Activated CD4-positive, alpha-beta T cell treated with anti-CD3 and anti-CD28 coated beads for 4 hours (primary cell): ENCODE measurements at regions not wholly inside any gene's neighbourhood (a gene's known extent, or its start where the extent isn't known, plus 50 kb on each side); places are given as distances from the start of the nearest gene placed in this dataset.
"Not testable (repeated sequence)": the region's sequence is repeated elsewhere in the genome, so short reads cannot be mapped to it uniquely, and the experiment has no call there.

Source experiments
- DNase-seq, 2 donors: peaks; one replicate each; pipeline ENCODE4 v3.0.0-alpha.2; 2020

DNA sequence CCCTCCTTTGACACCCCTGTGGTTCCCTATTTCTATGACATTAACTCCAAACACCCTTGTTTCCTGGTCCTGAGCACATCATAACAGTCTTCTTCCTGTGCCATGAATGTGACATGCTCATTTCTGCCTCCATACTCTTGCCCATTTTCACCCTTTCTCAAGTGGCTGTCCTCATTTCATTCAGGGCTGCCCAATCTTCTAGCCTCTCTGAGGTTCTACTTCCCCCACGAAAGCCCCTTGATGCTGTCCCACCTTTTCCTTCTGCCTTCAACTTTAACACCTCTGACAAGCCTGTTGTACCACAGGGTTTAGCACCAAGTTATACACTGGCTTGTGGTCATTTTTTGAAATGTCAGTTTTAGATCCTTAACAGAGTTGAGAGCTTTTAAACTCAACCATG, 136.2 kb upstream of the BOD1L1 start:
- DNase-seq = no peak

DNA sequence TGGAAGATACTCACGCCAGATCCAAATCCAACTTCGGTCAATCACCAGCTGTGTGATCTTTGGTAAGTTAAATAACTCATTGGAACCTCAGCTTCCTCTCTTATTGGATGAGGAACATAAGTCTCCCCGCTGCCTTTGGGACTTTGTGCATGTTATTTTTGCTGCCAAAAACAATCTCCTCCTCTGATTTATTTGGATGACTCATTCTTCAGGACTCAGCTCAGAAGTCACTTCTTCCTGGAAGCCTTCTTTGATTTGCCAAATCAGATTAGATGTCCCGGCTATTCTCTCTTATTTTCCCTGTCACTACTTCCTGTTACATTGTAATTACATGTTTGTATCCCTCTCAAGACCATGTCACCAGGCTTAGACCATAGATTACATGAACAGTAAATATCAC, 138.0 kb upstream of the BOD1L1 start:
- DNase-seq = no peak

DNA sequence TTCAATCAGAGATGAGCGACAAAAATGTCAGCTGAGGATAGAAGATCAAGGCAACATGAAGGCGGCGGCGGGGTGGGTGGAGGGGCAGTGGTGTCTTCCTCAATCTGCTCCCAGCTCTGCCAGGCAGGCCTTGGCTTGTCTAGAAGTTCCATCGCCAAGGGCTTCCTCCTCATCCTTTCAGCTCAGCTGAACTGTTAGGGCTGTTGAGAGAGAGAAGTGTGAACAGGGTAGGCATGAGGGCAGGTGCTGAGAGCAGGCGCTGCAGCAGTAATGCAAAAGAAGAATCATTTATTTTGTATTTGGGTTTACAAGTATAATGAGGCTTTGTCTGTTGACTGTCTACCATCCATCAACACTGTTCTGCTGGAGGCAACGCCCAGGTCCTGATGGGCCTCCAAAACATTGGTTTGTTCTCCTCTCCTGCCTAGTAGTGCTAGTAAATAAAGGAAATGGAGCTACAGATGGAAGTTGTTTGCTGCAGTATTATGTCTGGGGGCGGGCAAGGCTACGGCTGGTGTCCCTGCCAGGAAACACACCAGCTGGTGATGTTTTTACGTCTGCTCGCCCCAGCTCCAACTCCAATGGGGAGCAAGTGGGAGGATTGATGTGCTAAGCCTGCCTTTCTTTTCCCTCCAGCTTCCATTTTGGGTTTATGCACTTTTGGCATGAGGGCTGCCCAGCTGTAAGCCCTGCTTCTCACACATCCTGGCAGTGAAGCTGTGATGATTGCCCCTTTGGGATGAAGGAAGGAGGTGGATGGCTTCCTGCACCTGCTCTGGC, 139.4 kb upstream of the BOD1L1 start:
- no peak for DNase-seq

- DNase-seq = no peak
Observed at GRCh38 chr4:13777341-13777740, 149.8 kb upstream of the BOD1L1 start.

- no peak for DNase-seq
Observed at GRCh38 chr4:13778367-13778766, 150.8 kb upstream of the BOD1L1 start.

- no peak for DNase-seq
Observed at GRCh38 chr4:13782231-13782630, 154.7 kb upstream of the BOD1L1 start.

DNA sequence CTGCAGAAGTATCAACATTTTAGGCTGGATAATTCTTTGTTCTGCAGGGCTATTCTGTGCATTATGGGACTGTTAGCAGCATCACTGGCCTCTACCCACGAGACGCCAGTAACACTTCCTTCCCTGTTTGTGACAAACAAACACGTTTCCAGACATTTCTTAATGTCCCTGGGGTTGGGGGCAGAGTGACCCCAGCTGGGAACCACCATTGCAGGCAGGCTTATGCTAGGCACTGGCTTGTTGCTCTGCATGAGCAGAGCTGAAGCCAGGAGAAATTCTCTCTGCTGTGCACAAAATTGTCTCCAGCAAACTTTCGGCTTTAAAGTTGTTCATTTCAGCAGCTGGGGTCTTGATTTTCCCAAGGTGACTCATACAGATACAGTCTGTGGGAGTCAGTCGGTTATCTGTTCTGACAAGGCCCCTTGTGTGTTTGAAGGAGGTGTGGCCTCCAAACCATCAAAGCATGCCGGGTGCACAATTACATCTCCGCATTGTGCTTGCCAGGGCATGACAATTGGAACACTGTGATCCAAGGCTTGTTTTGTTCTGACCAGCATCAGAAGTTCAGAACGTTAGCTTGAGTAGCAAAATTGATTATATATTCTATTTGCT, 156.4 kb upstream of the BOD1L1 start:
- DNase-seq = no peak

DNA sequence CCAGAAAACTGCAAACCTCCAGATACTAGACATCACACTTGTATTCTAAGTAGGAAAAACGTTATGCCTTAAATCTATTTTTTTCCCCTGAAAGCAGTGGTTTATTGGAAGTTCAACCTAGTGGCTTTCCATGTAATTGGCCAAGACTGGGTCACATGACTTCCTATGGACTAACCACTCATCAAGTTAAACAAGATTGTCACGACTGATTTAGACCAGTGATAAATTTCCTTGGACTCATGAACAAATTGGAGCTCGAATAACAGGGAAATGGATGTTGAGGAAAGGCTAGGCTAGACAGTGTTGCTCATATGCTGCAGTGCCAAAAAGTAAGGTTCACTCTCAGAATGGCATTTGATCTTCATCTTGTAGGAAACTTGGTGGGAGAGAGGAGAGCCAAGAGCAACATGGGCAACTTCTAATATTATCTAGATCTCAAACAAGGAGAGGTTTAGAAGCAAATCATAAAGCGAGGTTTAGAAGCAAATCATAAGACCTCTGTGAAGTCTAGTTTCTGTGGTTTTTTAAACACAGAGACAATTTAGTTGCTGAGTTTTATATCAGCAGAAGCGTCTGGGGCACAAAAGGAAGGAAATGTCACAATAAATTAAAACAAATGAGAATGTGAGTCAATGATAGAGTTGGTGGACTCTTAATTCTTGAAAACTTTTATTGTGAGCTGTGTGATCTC, 165.6 kb upstream of the BOD1L1 start:
- DNase-seq = no peak

DNA sequence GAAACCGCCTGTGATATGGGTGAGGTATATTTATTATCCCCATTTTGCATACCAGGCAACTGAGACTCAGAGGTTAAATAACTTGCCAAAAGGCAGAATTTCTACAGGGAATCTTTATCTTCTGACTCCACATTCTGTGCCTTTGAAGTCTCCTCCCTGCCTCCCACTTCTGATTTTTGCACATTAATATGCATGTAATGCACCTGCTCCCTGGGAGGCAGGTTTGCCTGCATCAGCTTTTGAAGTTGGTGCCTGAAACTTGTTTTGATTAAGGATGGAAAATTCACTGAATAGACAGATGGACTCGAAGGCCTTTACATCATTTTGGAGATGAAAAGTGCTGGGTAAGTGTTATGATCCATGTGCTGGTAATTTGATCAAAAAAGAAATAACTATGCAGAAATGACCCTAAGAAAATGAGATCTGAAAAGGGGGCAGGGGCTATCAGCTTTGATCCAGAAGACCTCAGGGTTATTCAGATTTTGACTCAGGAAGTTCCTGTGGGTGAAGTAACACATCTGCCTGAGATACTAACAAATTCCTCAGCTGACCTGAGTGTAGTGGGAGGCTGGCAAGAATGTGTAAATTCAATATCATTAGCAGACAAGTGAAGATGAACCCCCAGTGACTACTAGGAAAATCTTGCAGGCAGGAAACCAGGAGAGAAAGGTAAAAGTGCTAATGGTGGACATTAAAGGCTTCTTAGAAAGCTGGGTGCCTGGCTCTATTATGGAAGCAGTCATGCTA, 167.5 kb upstream of the BOD1L1 start:
- DNase-seq = no peak

DNA sequence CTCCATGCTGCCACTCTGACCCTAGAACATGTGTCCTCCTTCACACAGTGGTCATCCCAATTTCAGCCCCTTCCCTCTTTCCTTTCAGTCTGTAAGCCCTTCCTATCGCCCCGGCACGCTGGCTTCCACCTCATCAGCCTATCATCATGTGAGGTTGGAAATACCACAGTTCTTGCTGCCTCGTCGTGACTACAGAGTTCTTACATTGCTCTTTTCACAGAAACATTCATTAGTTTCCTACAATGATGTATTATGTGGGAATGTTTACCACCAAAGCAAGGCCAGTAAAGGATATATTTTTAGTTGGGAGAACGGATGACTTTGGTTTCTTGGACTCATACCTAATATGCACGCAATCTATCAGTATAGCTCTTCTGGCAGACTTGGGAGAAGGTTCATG, 169.5 kb upstream of the BOD1L1 start:
- DNase-seq = no peak

GRCh38 chr4:13815231-13815630, 187.7 kb upstream of the BOD1L1 start:
- no peak for DNase-seq

GRCh38 chr4:13816472-13816871, 188.9 kb upstream of the BOD1L1 start:
- DNase-seq = no peak

DNA sequence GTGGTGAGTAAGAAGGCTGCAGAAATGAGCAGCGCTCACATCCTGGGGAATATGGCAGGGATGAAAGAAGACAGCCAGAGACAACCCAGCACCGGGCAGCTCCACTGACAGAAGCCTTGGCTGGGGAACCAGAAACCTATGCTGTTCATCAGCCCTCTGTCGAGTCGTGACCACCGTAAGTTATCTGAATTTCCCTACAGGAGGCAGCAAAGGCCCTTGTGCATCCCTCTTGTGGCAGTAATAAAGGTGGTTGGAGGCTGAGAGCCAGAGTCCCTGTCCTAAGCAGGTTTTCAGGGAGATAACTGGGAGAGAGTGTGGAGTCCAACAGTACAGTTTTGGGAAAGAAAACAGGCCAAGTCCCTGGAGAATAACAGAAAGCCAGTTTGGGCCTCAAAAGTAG, 194.0 kb upstream of the BOD1L1 start:
- no peak for DNase-seq

DNA sequence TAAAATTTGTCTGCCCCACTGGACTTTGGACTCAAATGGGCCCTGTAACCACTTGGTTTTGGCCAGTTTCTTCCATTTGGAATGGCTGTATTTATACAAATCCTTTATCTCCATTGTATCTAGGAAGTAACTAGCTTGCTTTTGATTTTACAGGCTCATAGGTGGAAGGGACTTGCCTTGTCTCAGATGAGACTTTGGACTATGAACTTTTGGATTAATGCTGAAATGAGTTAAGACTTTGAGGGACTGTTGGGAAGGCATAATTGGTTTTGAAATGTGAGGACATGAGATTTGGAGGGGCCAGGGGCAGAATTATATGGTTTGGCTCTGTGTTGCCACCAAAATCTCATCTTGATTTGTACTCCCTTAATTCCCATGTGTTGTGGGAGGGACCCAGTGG, 198.3 kb upstream of the BOD1L1 start:
- not testable (repeated sequence) for DNase-seq

GRCh38 chr4:13829457-13829856, 201.9 kb upstream of the BOD1L1 start:
- DNase-seq = no peak

DNA sequence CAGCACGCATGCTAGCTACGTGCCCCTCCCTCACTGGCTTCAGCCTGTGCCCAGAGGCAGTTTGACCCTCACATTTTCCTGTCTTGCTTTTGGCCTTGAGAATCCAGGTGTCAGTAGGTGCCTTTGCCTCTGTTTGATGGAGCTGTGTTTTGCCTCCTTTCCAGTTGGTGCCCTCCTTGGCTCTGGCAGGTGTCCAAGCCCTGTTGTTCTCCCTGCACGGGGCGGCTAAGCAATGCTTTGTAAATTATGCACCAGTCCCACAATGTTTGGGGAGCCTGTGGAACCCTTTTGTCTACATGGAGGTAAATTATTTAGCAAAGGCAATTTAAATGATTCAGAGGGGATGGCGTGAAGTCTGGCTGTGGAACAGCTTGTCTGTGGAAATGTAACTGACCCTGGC, 202.9 kb upstream of the BOD1L1 start:
- DNase-seq = no peak

- DNase-seq = no peak
Observed at GRCh38 chr4:13833171-13833804, 205.8 kb upstream of the BOD1L1 start.

- no peak for DNase-seq
Observed at GRCh38 chr4:13836946-13837912, 209.7 kb upstream of the BOD1L1 start.

- DNase-seq = no peak
Observed at GRCh38 chr4:13840502-13841190, 213.1 kb upstream of the BOD1L1 start.

- no peak for DNase-seq
Observed at GRCh38 chr4:13844740-13845139, 217.2 kb upstream of the BOD1L1 start.

- DNase-seq = no peak
Observed at GRCh38 chr4:13849778-13850177, 222.3 kb upstream of the BOD1L1 start.
